ENCODE measurements at regions not wholly inside any gene's neighbourhood (a gene's known extent, or its start where the extent isn't known, plus 50 kb on each side); places are given as distances from the start of the nearest gene placed in this dataset.
"Not testable (repeated sequence)": the region's sequence is repeated elsewhere in the genome, so short reads cannot be mapped to it uniquely, and the experiment has no call there.

- Mint-ChIP-seq H3K36me3 (ENCODE audit: insufficient read depth) (peaks cover 4% of the 10 kb centered on the region), H3K27ac (no peak overlapping the region), H3K4me1 (ENCODE audit: low read depth) (peaks cover 2% of the 10 kb centered on the region), H3K27me3 (no peaks in the 10 kb centered on the region), H3K4me3 (ENCODE audit: low read depth) (no peak overlapping the region), H3K9me3 (ENCODE audit: low read depth) (peaks cover 7% of the 10 kb centered on the region)
- no peak for DNase-seq (ENCODE audit: low spot score, unreplicated experiment)
- TF ChIP-seq, protein P1, sequence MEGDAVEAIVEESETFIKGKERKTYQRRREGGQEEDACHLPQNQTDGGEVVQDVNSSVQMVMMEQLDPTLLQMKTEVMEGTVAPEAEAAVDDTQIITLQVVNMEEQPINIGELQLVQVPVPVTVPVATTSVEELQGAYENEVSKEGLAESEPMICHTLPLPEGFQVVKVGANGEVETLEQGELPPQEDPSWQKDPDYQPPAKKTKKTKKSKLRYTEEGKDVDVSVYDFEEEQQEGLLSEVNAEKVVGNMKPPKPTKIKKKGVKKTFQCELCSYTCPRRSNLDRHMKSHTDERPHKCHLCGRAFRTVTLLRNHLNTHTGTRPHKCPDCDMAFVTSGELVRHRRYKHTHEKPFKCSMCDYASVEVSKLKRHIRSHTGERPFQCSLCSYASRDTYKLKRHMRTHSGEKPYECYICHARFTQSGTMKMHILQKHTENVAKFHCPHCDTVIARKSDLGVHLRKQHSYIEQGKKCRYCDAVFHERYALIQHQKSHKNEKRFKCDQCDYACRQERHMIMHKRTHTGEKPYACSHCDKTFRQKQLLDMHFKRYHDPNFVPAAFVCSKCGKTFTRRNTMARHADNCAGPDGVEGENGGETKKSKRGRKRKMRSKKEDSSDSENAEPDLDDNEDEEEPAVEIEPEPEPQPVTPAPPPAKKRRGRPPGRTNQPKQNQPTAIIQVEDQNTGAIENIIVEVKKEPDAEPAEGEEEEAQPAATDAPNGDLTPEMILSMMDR (IDR thresholded peaks at IDR 0.05; ENCODE audit: unreplicated experiment), result no peak
Measured at GRCh38 chr11:23205156-23205871, 345.0 kb upstream of the CCDC179 start.

DNA sequence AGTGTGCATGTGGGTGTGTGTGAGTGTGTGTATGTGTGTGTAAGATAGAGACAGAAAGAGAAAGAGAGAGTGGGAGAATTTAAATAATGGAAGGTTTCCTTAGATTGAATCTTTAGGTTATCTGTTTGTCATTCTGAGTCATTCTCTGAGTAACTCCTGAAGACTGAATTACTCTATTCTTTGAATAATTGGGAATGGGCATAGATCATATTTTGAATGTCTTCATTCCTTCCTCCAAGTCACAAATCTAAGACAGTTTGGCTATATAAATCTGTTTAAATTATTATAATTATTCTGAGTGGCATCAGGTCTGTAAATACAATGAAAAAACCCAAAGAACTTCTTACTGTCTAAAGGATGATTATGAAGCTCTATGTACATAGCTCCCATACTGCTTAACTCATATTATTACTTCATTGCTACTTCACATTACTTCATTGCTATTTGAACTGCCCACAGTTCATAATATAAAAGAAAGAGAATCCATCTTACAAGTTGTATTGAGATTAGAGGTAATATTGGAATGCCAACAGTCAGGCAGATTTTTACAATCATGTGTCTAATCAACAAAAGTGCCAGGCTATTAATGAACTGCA lies 346.6 kb upstream of the CCDC179 start:
- TF ChIP-seq, protein P1 (IDR thresholded peaks at IDR 0.05; ENCODE audit: unreplicated experiment), result no peak
- no peak overlapping the region for H3K27ac Mint-ChIP-seq

GRCh38 chr11:23211221-23211620 lies 350.9 kb upstream of the CCDC179 start:
- Mint-ChIP-seq H3K27ac (no peak overlapping the region), H3K36me3 (ENCODE audit: insufficient read depth) (no peaks in the 10 kb centered on the region), H3K4me3 (ENCODE audit: low read depth) (no peak overlapping the region), H3K9me3 (ENCODE audit: low read depth) (peaks cover 3% of the 10 kb centered on the region), H3K27me3 (no peaks in the 10 kb centered on the region), H3K4me1 (ENCODE audit: low read depth) (peaks cover 2% of the 10 kb centered on the region)
- no peak for DNase-seq (ENCODE audit: low spot score, unreplicated experiment)
- TF ChIP-seq, protein P1 (IDR thresholded peaks at IDR 0.05; ENCODE audit: unreplicated experiment), result no peak

More for the DNA sequence above, 346.6 kb upstream of the CCDC179 start:
- H3K36me3 Mint-ChIP-seq (ENCODE audit: insufficient read depth), result peaks cover 3% of the 10 kb centered on the region
- H3K4me3 Mint-ChIP-seq (ENCODE audit: low read depth), result no peak overlapping the region
- H3K27me3 Mint-ChIP-seq, result no peaks in the 10 kb centered on the region
- peaks cover 4% of the 10 kb centered on the region for H3K9me3 Mint-ChIP-seq (ENCODE audit: low read depth)
- DNase-seq (ENCODE audit: low spot score, unreplicated experiment), result no peak
- peaks cover 2% of the 10 kb centered on the region for H3K4me1 Mint-ChIP-seq (ENCODE audit: low read depth)

DNA sequence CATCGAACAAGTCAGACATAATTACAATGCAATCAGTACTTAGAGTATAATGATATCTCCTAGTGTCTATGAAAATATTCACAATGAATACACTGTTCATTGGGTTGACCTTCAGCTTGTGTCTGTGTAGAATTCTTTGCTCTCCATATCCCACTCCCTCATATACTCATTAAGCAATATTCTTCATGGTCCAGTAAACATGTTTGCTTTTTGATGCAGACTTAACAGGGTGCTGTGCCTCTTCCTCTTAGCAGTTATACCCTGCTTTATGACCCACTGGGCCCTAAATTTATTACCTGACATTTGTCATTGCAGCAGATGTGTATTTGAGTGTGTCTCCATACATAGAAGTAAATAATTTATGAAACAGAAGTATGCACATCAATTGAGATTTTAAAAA lies 352.5 kb upstream of the CCDC179 start:
- Mint-ChIP-seq H3K9me3 (ENCODE audit: low read depth) (peaks cover 11% of the 10 kb centered on the region), H3K36me3 (ENCODE audit: insufficient read depth) (peaks cover 3% of the 10 kb centered on the region), H3K4me3 (ENCODE audit: low read depth) (no peak overlapping the region), H3K27me3 (no peaks in the 10 kb centered on the region), H3K4me1 (ENCODE audit: low read depth) (no peaks in the 10 kb centered on the region), H3K27ac (no peak overlapping the region)
- DNase-seq (ENCODE audit: low spot score, unreplicated experiment), result no peak
- TF ChIP-seq, protein P1 (IDR thresholded peaks at IDR 0.05; ENCODE audit: unreplicated experiment), result no peak

GRCh38 chr11:23217072-23217471 lies 356.8 kb upstream of the CCDC179 start:
- Mint-ChIP-seq H3K36me3 (ENCODE audit: insufficient read depth) (peaks cover 6% of the 10 kb centered on the region), H3K4me3 (ENCODE audit: low read depth) (no peak overlapping the region), H3K27ac (no peak overlapping the region), H3K4me1 (ENCODE audit: low read depth) (peaks cover 6% of the 10 kb centered on the region), H3K27me3 (no peaks in the 10 kb centered on the region), H3K9me3 (ENCODE audit: low read depth) (peaks cover 15% of the 10 kb centered on the region)
- DNase-seq (ENCODE audit: low spot score, unreplicated experiment), result no peak
- TF ChIP-seq, protein P1 (IDR thresholded peaks at IDR 0.05; ENCODE audit: unreplicated experiment), result no peak

DNA sequence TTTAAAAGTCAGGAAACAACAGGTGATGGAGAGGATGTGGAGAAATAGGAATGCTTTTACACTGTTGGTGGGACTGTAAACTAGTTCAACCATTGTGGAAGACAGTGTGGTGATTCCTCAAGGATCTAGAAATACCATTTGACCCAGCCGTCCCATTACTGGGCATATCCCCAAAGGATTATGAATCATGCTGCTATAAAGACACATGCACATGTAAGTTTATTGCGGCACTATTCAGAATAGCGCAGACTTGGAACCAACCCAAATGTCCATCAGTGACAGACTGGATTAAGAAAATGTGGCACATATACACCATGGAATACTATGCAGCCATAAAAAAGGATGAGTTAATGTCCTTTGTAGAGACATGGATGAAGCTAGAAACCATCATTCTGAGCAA lies 359.8 kb upstream of the CCDC179 start:
- not testable (repeated sequence) for H3K27me3 Mint-ChIP-seq; DNase-seq (ENCODE audit: low spot score, unreplicated experiment)

More for the DNA sequence above, 359.8 kb upstream of the CCDC179 start:
- H3K4me3 Mint-ChIP-seq (ENCODE audit: low read depth); H3K27ac Mint-ChIP-seq; H3K36me3 Mint-ChIP-seq (ENCODE audit: insufficient read depth): not testable (repeated sequence)
- Mint-ChIP-seq H3K9me3 (ENCODE audit: low read depth) (peaks cover 15% of the 10 kb centered on the region), H3K4me1 (ENCODE audit: low read depth) (peaks cover 27% of the 10 kb centered on the region)

All from progenitor cell of endocrine pancreas (in vitro differentiated cells).